H1 (cell line): ENCODE measurements at regions not wholly inside any gene's neighbourhood (a gene's known extent, or its start where the extent isn't known, plus 50 kb on each side); places are given as distances from the start of the nearest gene placed in this dataset.

Experiments used
- CTCF ChIA-PET: fragments of 300-600 bp; sonication (Branson Sonifier 250); formaldehyde crosslinking; loops from one replicate; lab custom pipeline; 2021; ENCODE audit not compliant: partially characterized antibody; lab: Charles Lee
- POLR2A ChIA-PET: fragments of 300-600 bp; sonication (Branson Sonifier 250); formaldehyde crosslinking; loops from one replicate; lab custom pipeline; 2021; ENCODE audit warnings: inconsistent platforms; ENCODE audit not compliant: partially characterized antibody; lab: Charles Lee
- DNase-seq, 2 experiments: peaks; one replicate each; pipeline versions ENCODE4 v3.0.0 to v3.0.0-alpha.2; 2010 to 2022; ENCODE audit warnings: low spot score in 2 of 2, low read depth in 1 of 2, mixed read lengths in 1 of 2
- FAIRE-seq: peaks from 2 replicates; lab custom pipeline; 2011; peaks lifted over from hg19 to GRCh38; lab: Jason Lieb, UNC
- H2AFZ ChIP-seq: 2 replicates; pipeline ENCODE4 v1.8.1; 2012; ENCODE audit warnings: low read length, inconsistent platforms
- H2AK5ac ChIP-seq: 2 replicates; pipeline ENCODE4 v1.6.1; 2013; ENCODE audit warnings: low read depth, low read length
- H2BK120ac ChIP-seq: replicated peaks from 2 replicates; pipeline ENCODE3; 2013; ENCODE audit warnings: low read depth, low read length, inconsistent platforms
- H2BK12ac ChIP-seq: 2 replicates; pipeline ENCODE4 v1.6.1; 2013; ENCODE audit warnings: low read depth, low read length
- H2BK15ac ChIP-seq: 2 replicates; pipeline ENCODE4 v1.6.1; 2013; ENCODE audit warnings: low read length
- H2BK20ac ChIP-seq: 2 replicates; pipeline ENCODE4 v1.6.1; 2013; ENCODE audit warnings: low read length
- H2BK5ac ChIP-seq: 2 replicates; pipeline ENCODE4 v1.6.1; 2013; ENCODE audit warnings: low read depth, low read length
- H3K14ac ChIP-seq: 2 replicates; pipeline ENCODE4 v1.6.1; 2013; ENCODE audit warnings: inconsistent platforms; ENCODE audit not compliant: insufficient read length
- H3K18ac ChIP-seq: 2 replicates; pipeline ENCODE4 v1.6.1; 2013; ENCODE audit warnings: low read length; ENCODE audit errors: extremely low read depth
- H3K23ac ChIP-seq: 2 replicates; pipeline ENCODE4 v1.6.1; 2013; ENCODE audit warnings: inconsistent platforms; ENCODE audit not compliant: insufficient read length
- H3K23me2 ChIP-seq: 2 replicates; pipeline ENCODE4 v1.6.1; 2013; ENCODE audit warnings: low read depth, low read length
- H3K27ac ChIP-seq: 2 replicates; pipeline ENCODE4 v1.6.1; 2011; ENCODE audit warnings: low read depth, low read length, inconsistent platforms
- H3K27me3 ChIP-seq, 4 experiments: replicated peaks in 1 of 4; 1 replicate in 1 of 4; 2 replicates in 3 of 4; pipeline versions ENCODE4 v1.6.1 to v1.8.1; 2011 to 2013; ENCODE audit warnings: low read length in 3 of 4, mild to moderate bottlenecking in 3 of 4, inconsistent platforms in 2 of 4, mixed read lengths in 2 of 4, moderate library complexity in 1 of 4; ENCODE audit not compliant: control insufficient read depth in 3 of 4, insufficient read depth in 3 of 4; ENCODE audit errors: extremely low read depth in 1 of 4
- H3K36me3 ChIP-seq, 4 experiments: 2 replicates each; pipeline versions ENCODE4 v1.6.1 to v1.8.1; 2011 to 2013; ENCODE audit warnings: mild to moderate bottlenecking in 4 of 4, low read length in 3 of 4, moderate library complexity in 2 of 4, control low read depth in 1 of 4, inconsistent platforms in 1 of 4; ENCODE audit not compliant: insufficient read depth in 4 of 4, control insufficient read depth in 2 of 4
- H3K4ac ChIP-seq: replicated peaks from 2 replicates; pipeline ENCODE3; 2013; ENCODE audit warnings: low read length, low read depth, mixed read lengths, inconsistent platforms; ENCODE audit not compliant: insufficient read length
- H3K4me1 ChIP-seq, 4 experiments: replicated peaks in 1 of 4; 1 replicate in 1 of 4; 2 replicates in 3 of 4; pipeline versions ENCODE4 v1.6.1 to v1.8.1; 2011 to 2013; ENCODE audit warnings: low read length in 3 of 4, inconsistent platforms in 2 of 4, mixed read lengths in 1 of 4; ENCODE audit not compliant: insufficient read depth in 4 of 4, control insufficient read depth in 3 of 4
- H3K4me2 ChIP-seq, 2 experiments: 2 replicates each; pipeline versions ENCODE4 v1.6.1 to v1.8.1; 2011 to 2013; ENCODE audit warnings: low read depth in 2 of 2, low read length in 2 of 2, control low read depth in 1 of 2, inconsistent platforms in 1 of 2, mild to moderate bottlenecking in 1 of 2; ENCODE audit not compliant: insufficient read depth in 1 of 2
- H3K4me3 ChIP-seq, 4 experiments: fragments of 200-600, 300-600 bp in 1 of 4; sonication (generic), shearing (Covaris generic), sonication (Bioruptor Twin) in 1 of 4; 2 replicates each; pipeline versions ENCODE4 v1.5.1 to v1.8.1; 2011 to 2016; ENCODE audit warnings: low read length in 4 of 4, low read depth in 3 of 4, control low read depth in 2 of 4, inconsistent platforms in 2 of 4, mild to moderate bottlenecking in 2 of 4, mixed read lengths in 1 of 4, moderate library complexity in 1 of 4; ENCODE audit not compliant: insufficient read depth in 2 of 4; ENCODE audit errors: extremely low read depth in 1 of 4
- H3K56ac ChIP-seq: replicated peaks from 2 replicates; pipeline ENCODE3; 2013; ENCODE audit warnings: low read depth, mild to moderate bottlenecking, mixed read lengths, low read length, inconsistent platforms; ENCODE audit not compliant: insufficient read length
- H3K79me1 ChIP-seq: 2 replicates; pipeline ENCODE4 v1.6.1; 2013; ENCODE audit warnings: low read depth, low read length, control low read depth
- H3K79me2 ChIP-seq, 2 experiments: 2 replicates each; pipeline versions ENCODE4 v1.6.1 to v1.8.1; 2012 to 2013; ENCODE audit warnings: low read length in 2 of 2, mild to moderate bottlenecking in 2 of 2, inconsistent platforms in 1 of 2; ENCODE audit not compliant: insufficient read depth in 2 of 2, control insufficient read depth in 1 of 2
- H3K9ac ChIP-seq, 4 experiments: replicated peaks in 1 of 4; 1 replicate in 1 of 4; 2 replicates in 3 of 4; pipeline versions ENCODE4 v1.6.1 to v1.8.1; 2011 to 2013; ENCODE audit warnings: low read depth in 3 of 4, low read length in 3 of 4, control low read depth in 2 of 4, mild to moderate bottlenecking in 2 of 4, moderate library complexity in 2 of 4, inconsistent platforms in 1 of 4; ENCODE audit errors: extremely low read depth in 1 of 4
- H3K9me3 ChIP-seq, 2 experiments: 2 replicates each; pipeline versions ENCODE4 v1.6.1 to v1.8.1; 2012 to 2013; ENCODE audit warnings: mild to moderate bottlenecking in 2 of 2, moderate library complexity in 2 of 2, control low read depth in 1 of 2, inconsistent platforms in 1 of 2, low read depth in 1 of 2, low read length in 1 of 2, mixed read lengths in 1 of 2; ENCODE audit not compliant: insufficient read depth in 2 of 2
- H4K20me1 ChIP-seq, 2 experiments: replicated peaks in 1 of 2; 2 replicates each; pipeline versions ENCODE3 to v1.8.1; 2011 to 2013; ENCODE audit warnings: inconsistent platforms in 2 of 2, low read length in 2 of 2, mild to moderate bottlenecking in 1 of 2; ENCODE audit not compliant: insufficient read depth in 2 of 2, control insufficient read depth in 1 of 2
- H4K5ac ChIP-seq: 2 replicates; pipeline ENCODE4 v1.6.1; 2013; ENCODE audit warnings: low read length, low read depth, mixed read lengths, inconsistent platforms; ENCODE audit not compliant: insufficient read length
- H4K8ac ChIP-seq: 2 replicates; pipeline ENCODE4 v1.8.0; 2013; ENCODE audit warnings: mild to moderate bottlenecking, moderate library complexity, low read length, inconsistent platforms; ENCODE audit not compliant: insufficient read depth; ENCODE audit errors: extremely low read depth
- H4K91ac ChIP-seq: replicated peaks from 2 replicates; pipeline ENCODE3; 2013; ENCODE audit warnings: low read length, mixed read lengths, inconsistent platforms; ENCODE audit not compliant: insufficient read length
- ASH2L ChIP-seq: fragments of 200-600, 300-600 bp; sonication (generic); IDR thresholded peaks from one replicate; pipeline ENCODE4 v1.7.1; 2017; ENCODE audit warnings: low read length
- CBX5 ChIP-seq: fragments of 300-800, 300-1000 bp; sonication (generic); IDR thresholded peaks from 2 replicates; pipeline ENCODE4 v1.7.1; 2016; ENCODE audit warnings: antibody characterized with exemption, low read length, low read depth
- CHD2 ChIP-seq: IDR thresholded peaks from 2 replicates; pipeline ENCODE4 v1.6.1; 2012; ENCODE audit warnings: low read length, improper control_type of control experiment
- CREB1 ChIP-seq: IDR thresholded peaks from 2 replicates; pipeline ENCODE4 v1.6.1; 2012; ENCODE audit warnings: inconsistent platforms
- GTF2F1 ChIP-seq: IDR thresholded peaks from 2 replicates; pipeline ENCODE4 v1.6.1; 2012; ENCODE audit warnings: low read depth, low read length, improper control_type of control experiment, borderline replicate concordance
- HDAC2 ChIP-seq, 2 experiments: fragments of 300-600 bp in 1 of 2; sonication (generic) in 1 of 2; IDR thresholded peaks; 2 replicates each; pipeline ENCODE4 v1.6.1; 2011 to 2012; ENCODE audit warnings: low read depth in 2 of 2, low read length in 2 of 2, mild to moderate bottlenecking in 2 of 2, moderate library complexity in 2 of 2, borderline replicate concordance in 1 of 2, inconsistent platforms in 1 of 2
- JUN ChIP-seq: IDR thresholded peaks from 2 replicates; pipeline ENCODE4 v1.6.1; 2011; ENCODE audit warnings: low read depth, mild to moderate bottlenecking, improper control_type of control experiment, low read length
- POLR2A ChIP-seq, 2 experiments: IDR thresholded peaks; 1 replicate in 1 of 2; 2 replicates in 1 of 2; pipeline ENCODE4 v1.6.1; 2011; ENCODE audit warnings: low read depth in 2 of 2, low read length in 2 of 2, mild to moderate bottlenecking in 2 of 2; ENCODE audit errors: control extremely low read depth in 1 of 2
- POLR2AphosphoS5 ChIP-seq: IDR thresholded peaks from 2 replicates; pipeline ENCODE4 v1.6.1; 2011; ENCODE audit warnings: low read depth, low read length
- POU5F1 ChIP-seq: IDR thresholded peaks from 2 replicates; pipeline ENCODE4 v1.6.1; 2011; ENCODE audit warnings: low read depth, mild to moderate bottlenecking, low read length, moderate library complexity
- RAD21 ChIP-seq, 2 experiments: IDR thresholded peaks in 1 of 2; conservative IDR thresholded peaks in 1 of 2; 2 replicates each; pipeline ENCODE4 v1.6.1; 2011; ENCODE audit warnings: low read depth in 2 of 2, low read length in 2 of 2, improper control_type of control experiment in 1 of 2, inconsistent platforms in 1 of 2, mild to moderate bottlenecking in 1 of 2, moderate library complexity in 1 of 2
- RBBP5 ChIP-seq: IDR thresholded peaks from 2 replicates; pipeline ENCODE4 v1.7.1; 2012; ENCODE audit warnings: low read depth, mild to moderate bottlenecking, inconsistent platforms, low read length, moderate library complexity, borderline replicate concordance
- RNF2 ChIP-seq: fragments of 200-900, 300-1000 bp; sonication (generic); IDR thresholded peaks from 2 replicates; pipeline ENCODE4 v1.7.1; 2016; ENCODE audit warnings: borderline replicate concordance, low read depth, mild to moderate bottlenecking, antibody characterized with exemption, low read length; ENCODE audit not compliant: poor library complexity, severe bottlenecking; ENCODE audit errors: missing control alignments
- SIRT6 ChIP-seq: IDR thresholded peaks from one replicate; pipeline ENCODE4 v1.7.1; 2012; ENCODE audit warnings: low read length, inconsistent platforms
- SIX5 ChIP-seq: IDR thresholded peaks from 2 replicates; pipeline ENCODE4 v1.6.1; 2011; ENCODE audit warnings: mild to moderate bottlenecking, low read depth, low read length
- TBP ChIP-seq: IDR thresholded peaks from 2 replicates; pipeline ENCODE4 v1.6.1; 2011; ENCODE audit warnings: low read depth, low read length, improper control_type of control experiment
- whole genome bisulfite sequencing, 2 experiments: shearing (Covaris generic) in 1 of 2; methylation state at CpG; one replicate each; pipeline versions ENCODE4 v1.1.6 to v1.1.7; 2013 to 2015; ENCODE audit warnings: low lambda C conversion rate in 2 of 2, mixed read lengths in 2 of 2, inconsistent platforms in 1 of 2, low coverage in 1 of 2, missing lambda C conversion rate in 1 of 2; ENCODE audit not compliant: insufficient replicate concordance in 2 of 2, insufficient coverage in 1 of 2, insufficient read length in 1 of 2; ENCODE audit errors: extremely low coverage in 1 of 2, missing lambda C conversion rate in 1 of 2; 5-methylcytosine and 5-hydroxymethylcytosine counted together

- H3K4me2 ChIP-seq: no peak overlapping the region
- no peak overlapping the region for H2AK5ac ChIP-seq
- H2BK120ac ChIP-seq: no peak overlapping the region
- no peak overlapping the region for H3K56ac ChIP-seq
- POLR2A ChIA-PET: no interaction called here
- no peaks in the 10 kb centered on the region for H3K9me3 ChIP-seq
- WGBS, 2 experiments: 75% methylated on average over 2 of the region's 2 CpGs; no CpG with 5 or more reads in 1 of the 2 experiments
- no peaks in the 10 kb centered on the region for H4K20me1 ChIP-seq
- H3K79me2 ChIP-seq: no peaks in the 10 kb centered on the region
- H4K5ac ChIP-seq: no peak overlapping the region
- H2AFZ ChIP-seq: no peak overlapping the region
- no peak overlapping the region for H3K18ac ChIP-seq
- H4K8ac ChIP-seq: no peak overlapping the region
- H2BK5ac ChIP-seq: no peak overlapping the region
- H3K79me1 ChIP-seq: no peaks in the 10 kb centered on the region; the same call in 1 of the 2 replicates
- TF ChIP-seq POU5F1: no peak
- TF ChIP-seq HDAC2 (IDR thresholded peaks at IDR 0.05; ENCODE audit: borderline replicate concordance in 1 of 2, low read depth in 2 of 2, low read length in 2 of 2): no peak
- no peak for TF ChIP-seq RNF2
- no peak for TF ChIP-seq RBBP5
- no peak for TF ChIP-seq CREB1
- TF ChIP-seq SIX5: no peak
- no peak for TF ChIP-seq GTF2F1
- no peak for TF ChIP-seq TBP
- TF ChIP-seq JUN: no peak
- TF ChIP-seq CBX5: no peak
- TF ChIP-seq CHD2: no peak
- TF ChIP-seq RAD21 (IDR thresholded peaks at IDR 0.05 in 1 of 2, conservative IDR thresholded peaks at IDR 0.05 in 1 of 2; ENCODE audit: low read depth in 2 of 2, low read length in 2 of 2): no peak
- TF ChIP-seq POLR2A (IDR thresholded peaks at IDR 0.05; ENCODE audit: control extremely low read depth in 1 of 2, low read depth in 2 of 2, low read length in 2 of 2): no peak
- no peak for TF ChIP-seq SIRT6
- no peak for TF ChIP-seq ASH2L
- no peak for TF ChIP-seq POLR2AphosphoS5
- no peaks in the 10 kb centered on the region for H3K23me2 ChIP-seq
- no peak overlapping the region for H3K27ac ChIP-seq
- no peak overlapping the region for H4K91ac ChIP-seq
- no peak overlapping the region for H2BK15ac ChIP-seq
- no peaks in the 10 kb centered on the region for H3K4me1 ChIP-seq
- DNase-seq: no peak
- no peak overlapping the region for H3K9ac ChIP-seq
- no peak overlapping the region for H2BK12ac ChIP-seq
- no peak overlapping the region for H3K23ac ChIP-seq
- H2BK20ac ChIP-seq: no peak overlapping the region
- H3K27me3 ChIP-seq: no peaks in the 10 kb centered on the region
- no peak overlapping the region for H3K4me3 ChIP-seq
- CTCF ChIA-PET: no interaction called here
- H3K36me3 ChIP-seq: no peaks in the 10 kb centered on the region
- H3K14ac ChIP-seq: no peak overlapping the region
- FAIRE-seq: no peak
- no peak overlapping the region for H3K4ac ChIP-seq
Measured at GRCh38 chr9:83125671-83126070, 62.7 kb upstream of the RASEF start.
